ENCODE measurements at regions not wholly inside any gene's neighbourhood (a gene's known extent, or its start where the extent isn't known, plus 50 kb on each side); places are given as distances from the start of the nearest gene placed in this dataset.

- no peaks in the 10 kb centered on the region for H3K4me1 ChIP-seq
Measured at GRCh38 chr2:144026753-144027152, 493.2 kb downstream of the ZEB2 start.

GRCh38 chr2:144020047-144020446 is 499.9 kb downstream of the ZEB2 start:
- Histone ChIP-seq H3K4me1 (no peaks in the 10 kb centered on the region), H3K27ac (no peak overlapping the region), H3K36me3 (no peaks in the 10 kb centered on the region), H3K4me3 (no peak overlapping the region), H3K27me3 (no peaks in the 10 kb centered on the region), H3K9me3 (no peaks in the 10 kb centered on the region)
- DNase-seq: no peak
- intact Hi-C loops (cut with DNase I; ENCODE audit: low total_unique reads): no loop called here
- TF ChIP-seq POLR2A (IDR thresholded peaks at IDR 0.05): no peak
- TF ChIP-seq CTCF (IDR thresholded peaks at IDR 0.05): no peak

More at GRCh38 chr2:144026753-144027152, 493.2 kb downstream of the ZEB2 start:
- Histone ChIP-seq H3K27me3 (no peaks in the 10 kb centered on the region), H3K27ac (no peak overlapping the region), H3K36me3 (no peaks in the 10 kb centered on the region), H3K9me3 (no peaks in the 10 kb centered on the region), H3K4me3 (no peak overlapping the region)
- no peak for TF ChIP-seq POLR2A (IDR thresholded peaks at IDR 0.05)
- TF ChIP-seq CTCF (IDR thresholded peaks at IDR 0.05): no peak
- DNase-seq: no peak
- intact Hi-C loops (cut with DNase I; ENCODE audit: low total_unique reads): no loop called here

GRCh38 chr2:144015655-144016245 is 504.2 kb downstream of the ZEB2 start:
- no peaks in the 10 kb centered on the region for H3K36me3 ChIP-seq
- H3K4me1 ChIP-seq: no peaks in the 10 kb centered on the region
- DNase-seq: no peak
- no peak for TF ChIP-seq POLR2A (IDR thresholded peaks at IDR 0.05)
- TF ChIP-seq CTCF (IDR thresholded peaks at IDR 0.05): no peak
- H3K9me3 ChIP-seq: no peaks in the 10 kb centered on the region
- intact Hi-C loops (cut with DNase I; ENCODE audit: low total_unique reads): no loop called here
- H3K27ac ChIP-seq: no peak overlapping the region
- no peak overlapping the region for H3K4me3 ChIP-seq
- H3K27me3 ChIP-seq: no peaks in the 10 kb centered on the region

GRCh38 chr2:144015036-144015435 is 504.9 kb downstream of the ZEB2 start:
- TF ChIP-seq POLR2A (IDR thresholded peaks at IDR 0.05): no peak
- TF ChIP-seq CTCF (IDR thresholded peaks at IDR 0.05): no peak
- intact Hi-C loops (cut with DNase I; ENCODE audit: low total_unique reads): no loop called here
- H3K4me1 ChIP-seq: no peaks in the 10 kb centered on the region

GRCh38 chr2:144014103-144014502 is 505.8 kb downstream of the ZEB2 start:
- H3K27me3 ChIP-seq: no peaks in the 10 kb centered on the region
- no peak for DNase-seq
- no peaks in the 10 kb centered on the region for H3K36me3 ChIP-seq
- TF ChIP-seq POLR2A (IDR thresholded peaks at IDR 0.05) (no peak), CTCF (IDR thresholded peaks at IDR 0.05) (no peak)
- H3K27ac ChIP-seq: no peak overlapping the region
- intact Hi-C loops (cut with DNase I; ENCODE audit: low total_unique reads): no loop called here
- no peaks in the 10 kb centered on the region for H3K4me1 ChIP-seq
- H3K4me3 ChIP-seq: no peak overlapping the region
- H3K9me3 ChIP-seq: no peaks in the 10 kb centered on the region

More at GRCh38 chr2:144015036-144015435, 504.9 kb downstream of the ZEB2 start:
- Histone ChIP-seq H3K27me3 (no peaks in the 10 kb centered on the region), H3K27ac (no peak overlapping the region), H3K9me3 (no peaks in the 10 kb centered on the region), H3K36me3 (no peaks in the 10 kb centered on the region), H3K4me3 (no peak overlapping the region)
- DNase-seq: no peak

All from uterus (tissue), 3 donors.